ENCODE measurements at regions not wholly inside any gene's neighbourhood (a gene's known extent, or its start where the extent isn't known, plus 50 kb on each side); places are given as distances from the start of the nearest gene placed in this dataset.

DNA sequence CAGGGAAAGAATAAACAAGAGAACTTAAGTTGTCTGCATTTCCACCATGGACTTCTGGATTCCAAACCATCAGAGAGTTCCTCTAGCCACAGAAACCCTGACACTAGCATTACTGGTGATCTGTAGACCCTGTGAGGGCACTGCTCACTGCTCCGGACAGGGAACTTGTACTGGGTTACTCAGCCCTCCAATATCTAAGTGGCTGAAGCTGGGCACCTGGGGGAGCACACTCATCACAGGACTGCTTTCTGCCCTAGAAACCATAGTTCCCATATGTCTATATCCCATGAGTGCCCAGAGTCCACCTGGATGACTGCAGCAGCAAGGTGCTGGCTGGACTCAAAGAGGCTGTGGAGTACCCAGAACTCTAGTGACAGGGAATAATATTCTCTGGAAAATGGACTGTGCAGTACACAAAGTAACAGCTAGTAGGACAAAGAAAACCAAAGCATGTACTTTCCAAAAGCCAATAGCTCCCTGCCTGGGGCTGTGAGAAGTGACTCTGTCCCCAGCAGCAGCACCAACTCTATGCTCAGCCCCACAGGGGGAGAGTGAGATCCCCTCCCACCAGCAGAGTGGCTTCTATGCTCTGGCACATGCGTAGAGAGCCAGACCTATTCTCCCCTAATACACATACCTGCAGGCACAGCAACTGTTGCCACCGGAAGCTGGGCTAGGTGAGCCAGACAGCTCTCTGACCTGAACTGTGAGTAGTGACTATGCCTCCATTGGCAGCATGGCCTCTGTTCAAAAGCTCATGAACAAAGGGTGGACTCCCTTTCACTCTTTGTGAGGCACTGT, 472.9 kb upstream of the FTMT start:
- 80% methylated on average over 1 of the region's 3 CpGs for WGBS (ENCODE audit: low lambda C conversion rate)
- no peaks in the 10 kb centered on the region for H4K20me1 ChIP-seq (ENCODE audit: insufficient read depth, low read length)
- no peaks in the 10 kb centered on the region for H3K79me2 ChIP-seq (ENCODE audit: insufficient read depth, low read length)
- ChIA-PET POLR2A (no interaction called here), CTCF (ENCODE audit: low intra/inter-chr PET ratio, low total read pairs) (no interaction called here)
- no peaks in the 10 kb centered on the region for H3K9me3 ChIP-seq (ENCODE audit: low read length)
- TF ChIP-seq ZNF780A (CRISPR knock-in tag; IDR thresholded peaks at IDR 0.05): no peak
- no peak for TF ChIP-seq ZC3H13 (CRISPR knock-in tag; IDR thresholded peaks at IDR 0.05)
- no peak for TF ChIP-seq ZNF570 (CRISPR knock-in tag; IDR thresholded peaks at IDR 0.05; ENCODE audit: borderline replicate concordance)
- no peak for TF ChIP-seq SRSF4 (IDR thresholded peaks at IDR 0.05; ENCODE audit: low read depth, low read length, poor library complexity, severe bottlenecking)
- no peak for TF ChIP-seq NR2F1 (CRISPR knock-in tag; IDR thresholded peaks at IDR 0.05)
- TF ChIP-seq IKZF1 (IDR thresholded peaks at IDR 0.05): no peak
- TF ChIP-seq ZNF576 (CRISPR knock-in tag; IDR thresholded peaks at IDR 0.05): no peak
- no peak for TF ChIP-seq DBP (CRISPR knock-in tag; IDR thresholded peaks at IDR 0.05; ENCODE audit: not compliant biosample characterization)
- no peak for TF ChIP-seq KLF15 (CRISPR knock-in tag; IDR thresholded peaks at IDR 0.05; ENCODE audit: borderline replicate concordance)
- TF ChIP-seq RARA (CRISPR knock-in tag; IDR thresholded peaks at IDR 0.05): no peak
- no peak for TF ChIP-seq HOXA7 (CRISPR knock-in tag; IDR thresholded peaks at IDR 0.05)
- no peak for TF ChIP-seq HNRNPK (IDR thresholded peaks at IDR 0.05; ENCODE audit: low read depth, low read length, poor library complexity, severe bottlenecking)
- TF ChIP-seq, protein P1, sequence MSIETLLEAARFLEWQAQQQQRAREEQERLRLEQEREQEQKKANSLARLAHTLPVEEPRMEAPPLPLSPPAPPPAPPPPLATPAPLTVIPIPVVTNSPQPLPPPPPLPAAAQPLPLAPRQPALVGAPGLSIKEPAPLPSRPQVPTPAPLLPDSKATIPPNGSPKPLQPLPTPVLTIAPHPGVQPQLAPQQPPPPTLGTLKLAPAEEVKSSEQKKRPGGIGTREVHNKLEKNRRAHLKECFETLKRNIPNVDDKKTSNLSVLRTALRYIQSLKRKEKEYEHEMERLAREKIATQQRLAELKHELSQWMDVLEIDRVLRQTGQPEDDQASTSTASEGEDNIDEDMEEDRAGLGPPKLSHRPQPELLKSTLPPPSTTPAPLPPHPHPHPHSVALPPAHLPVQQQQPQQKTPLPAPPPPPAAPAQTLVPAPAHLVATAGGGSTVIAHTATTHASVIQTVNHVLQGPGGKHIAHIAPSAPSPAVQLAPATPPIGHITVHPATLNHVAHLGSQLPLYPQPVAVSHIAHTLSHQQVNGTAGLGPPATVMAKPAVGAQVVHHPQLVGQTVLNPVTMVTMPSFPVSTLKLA (IDR thresholded peaks at IDR 0.05): no peak
- TF ChIP-seq ZNF614 (CRISPR knock-in tag; IDR thresholded peaks at IDR 0.05; ENCODE audit: borderline replicate concordance): no peak
- TF ChIP-seq NR2F6 (IDR thresholded peaks at IDR 0.05): no peak
- no peak for TF ChIP-seq NR2F6 (CRISPR knock-in tag; IDR thresholded peaks at IDR 0.05)
- TF ChIP-seq GABPB1 (CRISPR knock-in tag; IDR thresholded peaks at IDR 0.05): no peak
- TF ChIP-seq EED (CRISPR knock-in tag; IDR thresholded peaks at IDR 0.05): no peak
- TF ChIP-seq SP5 (CRISPR knock-in tag; IDR thresholded peaks at IDR 0.05; ENCODE audit: borderline replicate concordance, low read depth): no peak
- no peak for TF ChIP-seq ZNF841 (CRISPR knock-in tag; IDR thresholded peaks at IDR 0.05; ENCODE audit: borderline replicate concordance)
- TF ChIP-seq SAFB2 (CRISPR knock-in tag; IDR thresholded peaks at IDR 0.05; ENCODE audit: borderline replicate concordance, low read depth): no peak
- H3K4me2 ChIP-seq (ENCODE audit: low read depth, low read length): no peak overlapping the region
- no peak overlapping the region for H3K27ac ChIP-seq (ENCODE audit: extremely low read length, insufficient read depth, low read length)
- H2AFZ ChIP-seq (ENCODE audit: low read length): no peak overlapping the region
- no peak overlapping the region for H3K9ac ChIP-seq (ENCODE audit: insufficient read depth, low read depth, low read length)
- BruUV-seq (replicated peaks): no TSS peak
- FAIRE-seq: no peak
- DNase-seq (ENCODE audit: low spot score): no peak
- H3K36me3 ChIP-seq (replicated peaks in 1 of 2; ENCODE audit: control insufficient read depth in 1 of 2, insufficient read depth in 2 of 2, low read length in 2 of 2): no peaks in the 10 kb centered on the region
- H3K4me3 ChIP-seq (replicated peaks in 1 of 3; ENCODE audit: insufficient read depth in 1 of 3, low read depth in 2 of 3, low read length in 3 of 3): no peak overlapping the region
- no peaks in the 10 kb centered on the region for H3K27me3 ChIP-seq (ENCODE audit: control insufficient read depth in 1 of 2, insufficient read depth in 2 of 2, low read length in 2 of 2)
- H3K4me1 ChIP-seq (ENCODE audit: insufficient read depth, low read length): no peaks in the 10 kb centered on the region
- intact Hi-C loops (cut with micrococcal nuclease; ENCODE audit: unreplicated experiment): no loop called here
- no peak; the same call in 2 of the 3 replicates for ATAC-seq
- in situ Hi-C loops (cut with HindIII; ENCODE audit: extremely low pct_ligation_motif_present, low pct_unique_long_range_greater_than_20kb): no loop called here
